Neural progenitor cell (in vitro differentiated cells): ENCODE measurements at regions not wholly inside any gene's neighbourhood (a gene's known extent, or its start where the extent isn't known, plus 50 kb on each side); places are given as distances from the start of the nearest gene placed in this dataset.

ENCODE experiments used
- DNase-seq: peaks from one replicate; pipeline ENCODE4 v3.0.0-alpha.2; 2016; ENCODE audit warnings: low spot score
- H2AFZ ChIP-seq: fragments of 200-600 bp; sonication (generic); replicated peaks from 2 replicates; pipeline ENCODE4 v1.6.1; 2016; ENCODE audit warnings: antibody characterized with exemption
- H3F3A ChIP-seq: fragments of 200-600 bp; sonication (generic); 2 replicates; pipeline ENCODE4 v1.6.1; 2016; ENCODE audit warnings: antibody characterized with exemption, low read depth
- H3K27ac ChIP-seq: fragments of 200-600 bp; sonication (generic); 2 replicates; pipeline ENCODE4 v1.5.1; 2016; ENCODE audit warnings: mild to moderate bottlenecking
- H3K27me3 ChIP-seq: fragments of 200-600 bp; sonication (generic); 2 replicates; pipeline ENCODE4 v1.6.1; 2016; ENCODE audit warnings: mild to moderate bottlenecking, moderate library complexity
- H3K36me3 ChIP-seq: fragments of 200-600 bp; sonication (generic); 2 replicates; pipeline ENCODE4 v1.5.1; 2016
- H3K4me1 ChIP-seq: fragments of 200-600 bp; sonication (generic); 2 replicates; pipeline ENCODE4 v1.6.1; 2016; ENCODE audit warnings: mixed run types
- H3K4me2 ChIP-seq: fragments of 200-600 bp; sonication (generic); 2 replicates; pipeline ENCODE4 v1.6.1; 2016
- H3K4me3 ChIP-seq: fragments of 200-600 bp; sonication (generic); 2 replicates; pipeline ENCODE4 v1.5.1; 2016
- H3K79me2 ChIP-seq: fragments of 200-600 bp; sonication (generic); 2 replicates; pipeline ENCODE4 v1.6.1; 2016; ENCODE audit warnings: low read depth
- H3K9ac ChIP-seq: fragments of 200-600 bp; sonication (generic); 2 replicates; pipeline ENCODE4 v1.6.1; 2016
- H3K9me3 ChIP-seq: fragments of 200-600 bp; sonication (generic); 2 replicates; pipeline ENCODE4 v1.5.1; 2016; ENCODE audit warnings: low read depth
- H4K20me1 ChIP-seq: fragments of 200-600 bp; sonication (generic); 2 replicates; pipeline ENCODE4 v1.6.1; 2016; ENCODE audit warnings: low read depth
- H3K27ac Mint-ChIP-seq: 3 replicates; pipeline ENCODE4 v1.8.0; 2021; ENCODE audit warnings: mixed read lengths
- H3K27me3 Mint-ChIP-seq: 2 replicates; pipeline ENCODE4 v1.8.0; 2022; ENCODE audit warnings: low read depth, mild to moderate bottlenecking, inconsistent platforms, moderate library complexity, mixed read lengths; ENCODE audit not compliant: insufficient read depth
- H3K36me3 Mint-ChIP-seq: 3 replicates; pipeline ENCODE4 v1.8.0; 2021; ENCODE audit warnings: mixed read lengths
- H3K4me1 Mint-ChIP-seq: 3 replicates; pipeline ENCODE4 v1.8.0; 2021; ENCODE audit warnings: mixed read lengths
- H3K4me3 Mint-ChIP-seq: 3 replicates; pipeline ENCODE4 v1.8.0; 2021; ENCODE audit warnings: mild to moderate bottlenecking, moderate library complexity, mixed read lengths
- H3K9me3 Mint-ChIP-seq: 3 replicates; pipeline ENCODE4 v1.8.0; 2020; ENCODE audit warnings: mixed read lengths
- CTCF ChIP-seq: fragments of 200-600 bp; sonication (generic); IDR thresholded peaks from 2 replicates; pipeline ENCODE4 v1.5.1; 2017; ENCODE audit warnings: antibody characterized with exemption, mild to moderate bottlenecking
- EZH2 ChIP-seq: fragments of 200-600 bp; sonication (generic); IDR thresholded peaks from 2 replicates; pipeline ENCODE4 v1.6.1; 2017; ENCODE audit warnings: antibody characterized with exemption, mild to moderate bottlenecking, moderate library complexity
- EZH2phosphoT487 ChIP-seq: fragments of 200-600 bp; sonication (generic); IDR thresholded peaks from 2 replicates; pipeline ENCODE4 v1.6.1; 2017; ENCODE audit warnings: antibody characterized with exemption

- Histone ChIP-seq H4K20me1 (no peaks in the 10 kb centered on the region), H3K27ac (no peak overlapping the region), H3K4me3 (no peak overlapping the region), H3K79me2 (no peaks in the 10 kb centered on the region), H3K9me3 (no peaks in the 10 kb centered on the region), H3K9ac (no peak overlapping the region), H2AFZ (no peak overlapping the region), H3K27me3 (no peaks in the 10 kb centered on the region), H3F3A (no peaks in the 10 kb centered on the region), H3K4me2 (no peak overlapping the region), H3K36me3 (no peaks in the 10 kb centered on the region), H3K4me1 (peaks cover 13% of the 10 kb centered on the region)
- no peaks in the 10 kb centered on the region for H3K9me3 Mint-ChIP-seq
- no peak for DNase-seq
- no peak for TF ChIP-seq EZH2phosphoT487
- no peak for TF ChIP-seq EZH2
- TF ChIP-seq CTCF = no peak
- H3K4me1 Mint-ChIP-seq = peaks cover 3% of the 10 kb centered on the region
- no peak overlapping the region for H3K27ac Mint-ChIP-seq
- no peaks in the 10 kb centered on the region for H3K36me3 Mint-ChIP-seq
- no peak overlapping the region for H3K4me3 Mint-ChIP-seq
- no peaks in the 10 kb centered on the region for H3K27me3 Mint-ChIP-seq
These were observed 380.6 kb upstream of the NXPH2 start for GRCh38 chr2:139160836-139161235.

- Histone ChIP-seq H3F3A (no peaks in the 10 kb centered on the region), H3K79me2 (no peaks in the 10 kb centered on the region), H3K4me3 (no peak overlapping the region), H2AFZ (no peak overlapping the region), H4K20me1 (no peaks in the 10 kb centered on the region), H3K9ac (no peak overlapping the region), H3K27me3 (no peaks in the 10 kb centered on the region), H3K4me2 (no peak overlapping the region), H3K36me3 (no peaks in the 10 kb centered on the region), H3K9me3 (no peaks in the 10 kb centered on the region), H3K4me1 (peaks cover 13% of the 10 kb centered on the region), H3K27ac (no peak overlapping the region)
- TF ChIP-seq EZH2phosphoT487 (no peak), CTCF (no peak), EZH2 (no peak)
- peaks cover 3% of the 10 kb centered on the region for H3K4me1 Mint-ChIP-seq
- H3K4me3 Mint-ChIP-seq = no peak overlapping the region
- H3K9me3 Mint-ChIP-seq = no peaks in the 10 kb centered on the region
- no peaks in the 10 kb centered on the region for H3K27me3 Mint-ChIP-seq
- DNase-seq = no peak
- no peaks in the 10 kb centered on the region for H3K36me3 Mint-ChIP-seq
- no peak overlapping the region for H3K27ac Mint-ChIP-seq
These were observed 379.0 kb upstream of the NXPH2 start for GRCh38 chr2:139159177-139159576.

GRCh38 chr2:139156730-139157129 lies 376.5 kb upstream of the NXPH2 start:
- H3K4me2 ChIP-seq = peak overlapping the region; percentile 25
- no peaks in the 10 kb centered on the region for H3K36me3 ChIP-seq
- Mint-ChIP-seq H3K27ac (no peak overlapping the region), H3K36me3 (no peaks in the 10 kb centered on the region), H3K27me3 (no peaks in the 10 kb centered on the region), H3K4me1 (peaks cover 3% of the 10 kb centered on the region), H3K4me3 (no peak overlapping the region), H3K9me3 (no peaks in the 10 kb centered on the region)
- H3K9ac ChIP-seq = no peak overlapping the region
- no peaks in the 10 kb centered on the region for H3F3A ChIP-seq
- H3K79me2 ChIP-seq = no peaks in the 10 kb centered on the region
- H3K9me3 ChIP-seq = no peaks in the 10 kb centered on the region
- peak overlapping the region; percentile 39 for H3K27ac ChIP-seq
- H3K27me3 ChIP-seq = no peaks in the 10 kb centered on the region
- no peaks in the 10 kb centered on the region for H4K20me1 ChIP-seq
- H3K4me3 ChIP-seq = no peak overlapping the region
- no peak for DNase-seq
- no peak for TF ChIP-seq EZH2
- TF ChIP-seq CTCF = no peak
- TF ChIP-seq EZH2phosphoT487 = no peak
- H2AFZ ChIP-seq = no peak overlapping the region
- peaks cover 15% of the 10 kb centered on the region for H3K4me1 ChIP-seq

GRCh38 chr2:139155991-139156390 lies 375.8 kb upstream of the NXPH2 start:
- Histone ChIP-seq H3K36me3 (no peaks in the 10 kb centered on the region), H3K27ac (peak overlapping the region; percentile 39), H3K9ac (no peak overlapping the region), H3K4me1 (peaks cover 20% of the 10 kb centered on the region), H3K9me3 (no peaks in the 10 kb centered on the region), H3K4me2 (peak overlapping the region; percentile 25), H3K27me3 (no peaks in the 10 kb centered on the region), H4K20me1 (no peaks in the 10 kb centered on the region), H3F3A (no peaks in the 10 kb centered on the region), H2AFZ (no peak overlapping the region), H3K79me2 (no peaks in the 10 kb centered on the region), H3K4me3 (no peak overlapping the region)
- DNase-seq = peak; percentile 52
- Mint-ChIP-seq H3K27me3 (no peaks in the 10 kb centered on the region), H3K27ac (no peak overlapping the region), H3K4me1 (peaks cover 3% of the 10 kb centered on the region), H3K36me3 (no peaks in the 10 kb centered on the region), H3K9me3 (no peaks in the 10 kb centered on the region), H3K4me3 (no peak overlapping the region)
- TF ChIP-seq CTCF (no peak), EZH2 (no peak), EZH2phosphoT487 (no peak)
